Liver (tissue), 3 donors: ENCODE measurements at regions not wholly inside any gene's neighbourhood (a gene's known extent, or its start where the extent isn't known, plus 50 kb on each side); places are given as distances from the start of the nearest gene placed in this dataset.

Experiments used
- CTCF ChIP-seq: fragments of 150-350 bp; IDR thresholded peaks from 2 replicates; pipeline ENCODE4 v1.5.1; 2017; ENCODE audit warnings: improper control_type of control experiment, low read depth, low read length; ENCODE audit not compliant: missing input control
- GABPA ChIP-seq, 2 donors: IDR thresholded peaks in 1 of 2; conservative IDR thresholded peaks in 1 of 2; 2 replicates each; pipeline ENCODE4 v1.6.1; 2016; ENCODE audit warnings: antibody characterized with exemption in 2 of 2, mild to moderate bottlenecking in 1 of 2, moderate library complexity in 1 of 2
- donor health status: healthy.
- donor health status: healthy.

- TF ChIP-seq CTCF: no peak
- no peak for TF ChIP-seq GABPA (IDR thresholded peaks at IDR 0.05 in 1 of 2, conservative IDR thresholded peaks at IDR 0.05 in 1 of 2)
Measured at GRCh38 chr2:90077948-90078347, 1386.5 kb downstream of the RPIA start.
